Testis (tissue), 2 donors: ENCODE measurements at regions not wholly inside any gene's neighbourhood (a gene's known extent, or its start where the extent isn't known, plus 50 kb on each side); places are given as distances from the start of the nearest gene placed in this dataset.

ENCODE experiments used
- CTCF ChIP-seq, 3 experiments: fragments of 450-650 bp in 2 of 3; fragments of 200-600 bp in 1 of 3; sonication (generic) in 1 of 3; IDR thresholded peaks; one replicate each; pipeline ENCODE4 v1.5.1; 2016 to 2019; ENCODE audit warnings: antibody characterized with exemption in 3 of 3, mild to moderate bottlenecking in 2 of 3, moderate library complexity in 1 of 3
- POLR2A ChIP-seq: fragments of 450-650 bp; IDR thresholded peaks from one replicate; pipeline ENCODE4 v1.6.1; 2017; ENCODE audit warnings: antibody characterized with exemption, mild to moderate bottlenecking, moderate library complexity

- TF ChIP-seq CTCF (IDR thresholded peaks at IDR 0.05) (no peak), POLR2A (no peak)
Measured at GRCh38 chr14:23877538-23878180, 75.9 kb upstream of the DHRS4 start.
